ENCODE measurements at regions not wholly inside any gene's neighbourhood (a gene's known extent, or its start where the extent isn't known, plus 50 kb on each side); places are given as distances from the start of the nearest gene placed in this dataset.

DNA sequence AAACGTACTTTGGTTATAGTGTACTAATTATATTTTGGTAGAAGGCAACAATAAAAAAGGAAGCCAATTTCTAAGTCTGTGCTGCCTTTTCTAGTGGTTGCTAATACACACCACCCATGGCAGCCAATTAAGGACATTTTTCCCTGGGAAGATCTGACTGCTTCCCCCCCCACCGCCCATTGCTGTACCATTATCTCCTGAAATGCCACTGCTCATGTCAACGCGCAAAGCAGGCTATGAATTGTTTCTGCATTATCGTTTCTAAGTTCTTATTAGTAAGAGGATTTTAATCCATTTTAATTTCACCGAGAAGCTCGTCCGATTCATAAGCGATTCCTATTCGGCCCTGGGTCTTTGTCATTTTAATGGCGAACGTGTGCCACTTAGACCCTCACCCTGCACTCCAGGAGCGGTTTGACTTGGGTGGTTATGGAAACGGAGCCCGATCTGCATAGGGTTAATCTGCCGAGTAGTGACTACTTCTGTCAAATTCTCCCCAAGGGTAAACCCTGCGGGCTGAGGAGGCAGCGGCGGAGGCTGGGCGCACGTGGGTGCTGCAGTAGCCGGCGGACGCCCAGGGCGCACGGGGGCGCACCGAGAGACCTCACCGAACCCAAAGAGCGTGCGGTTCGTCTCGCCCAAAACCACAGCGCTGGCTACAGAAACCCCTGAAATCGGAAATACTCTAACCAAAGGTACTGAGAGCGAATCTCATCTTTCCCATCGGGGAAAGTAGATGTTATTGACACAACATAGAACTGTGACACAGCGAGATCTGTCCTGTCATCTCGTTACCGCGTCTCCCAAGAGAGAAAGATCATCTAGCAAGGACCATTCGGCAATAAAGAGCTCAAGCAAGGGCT lies 55.8 kb upstream of the SHC3 start:
- peak; percentile 36 for ATAC-seq
- Mint-ChIP-seq H3K27ac (no peak overlapping the region), H3K27me3 (peaks cover 45% of the 10 kb centered on the region), H3K4me1 (peaks cover 11% of the 10 kb centered on the region), H3K4me3 (peak overlapping the region; percentile 5), H3K36me3 (ENCODE audit: low read depth) (no peaks in the 10 kb centered on the region)
- no peaks in the 10 kb centered on the region for H3K9me3 ChIP-seq (ENCODE audit: control insufficient read depth, low read length, poor library complexity, severe bottlenecking)
- DNase-seq, result no peak

- no peak for DNase-seq
- Mint-ChIP-seq H3K27ac (no peak overlapping the region), H3K36me3 (ENCODE audit: low read depth) (peaks cover 2% of the 10 kb centered on the region), H3K4me1 (peaks cover 11% of the 10 kb centered on the region), H3K4me3 (no peak overlapping the region), H3K27me3 (peaks cover 56% of the 10 kb centered on the region)
- H3K9me3 ChIP-seq (ENCODE audit: control insufficient read depth, low read length, poor library complexity, severe bottlenecking), result no peaks in the 10 kb centered on the region
- no peak for ATAC-seq
These were observed 58.4 kb upstream of the SHC3 start for GRCh38 chr9:89236955-89237573.

GRCh38 chr9:89238424-89238823 lies 59.8 kb upstream of the SHC3 start:
- peaks cover 66% of the 10 kb centered on the region for H3K27me3 Mint-ChIP-seq
- peaks cover 11% of the 10 kb centered on the region for H3K4me1 Mint-ChIP-seq
- DNase-seq (no peak), ATAC-seq (no peak)
- no peak overlapping the region for H3K4me3 Mint-ChIP-seq
- H3K36me3 Mint-ChIP-seq (ENCODE audit: low read depth), result peaks cover 2% of the 10 kb centered on the region
- H3K27ac Mint-ChIP-seq, result no peak overlapping the region
- no peaks in the 10 kb centered on the region for H3K9me3 ChIP-seq (ENCODE audit: control insufficient read depth, low read length, poor library complexity, severe bottlenecking)

GRCh38 chr9:89243296-89244061 lies 64.9 kb upstream of the SHC3 start:
- H3K27me3 Mint-ChIP-seq, result peaks cover 30% of the 10 kb centered on the region
- H3K4me3 Mint-ChIP-seq, result no peak overlapping the region
- no peak for ATAC-seq
- no peak overlapping the region for H3K27ac Mint-ChIP-seq
- peaks cover 2% of the 10 kb centered on the region for H3K36me3 Mint-ChIP-seq (ENCODE audit: low read depth)
- H3K9me3 ChIP-seq (ENCODE audit: control insufficient read depth, low read length, poor library complexity, severe bottlenecking), result no peaks in the 10 kb centered on the region
- no peak for DNase-seq
- H3K4me1 Mint-ChIP-seq, result peaks cover 2% of the 10 kb centered on the region

GRCh38 chr9:89246840-89247239 lies 64.2 kb upstream of the CKS2 start:
- ATAC-seq (no peak), DNase-seq (no peak)
- H3K4me1 Mint-ChIP-seq, result peaks cover 2% of the 10 kb centered on the region
- H3K36me3 Mint-ChIP-seq (ENCODE audit: low read depth), result no peaks in the 10 kb centered on the region
- H3K27ac Mint-ChIP-seq, result no peak overlapping the region
- no peak overlapping the region for H3K4me3 Mint-ChIP-seq
- no peaks in the 10 kb centered on the region for H3K9me3 ChIP-seq (ENCODE audit: control insufficient read depth, low read length, poor library complexity, severe bottlenecking)
- peaks cover 11% of the 10 kb centered on the region for H3K27me3 Mint-ChIP-seq

GRCh38 chr9:89247431-89248353 lies 63.3 kb upstream of the CKS2 start:
- Mint-ChIP-seq H3K4me1 (peaks cover 2% of the 10 kb centered on the region), H3K36me3 (ENCODE audit: low read depth) (no peaks in the 10 kb centered on the region), H3K27ac (no peak overlapping the region), H3K4me3 (no peak overlapping the region), H3K27me3 (peaks cover 6% of the 10 kb centered on the region)
- no peaks in the 10 kb centered on the region for H3K9me3 ChIP-seq (ENCODE audit: control insufficient read depth, low read length, poor library complexity, severe bottlenecking)
- ATAC-seq (no peak), DNase-seq (no peak)

GRCh38 chr9:89249001-89249400 lies 62.0 kb upstream of the CKS2 start:
- Mint-ChIP-seq H3K27me3 (no peaks in the 10 kb centered on the region), H3K4me1 (peaks cover 2% of the 10 kb centered on the region), H3K36me3 (ENCODE audit: low read depth) (no peaks in the 10 kb centered on the region), H3K27ac (no peak overlapping the region), H3K4me3 (no peak overlapping the region)
- no peaks in the 10 kb centered on the region for H3K9me3 ChIP-seq (ENCODE audit: control insufficient read depth, low read length, poor library complexity, severe bottlenecking)
- ATAC-seq, result no peak
- no peak for DNase-seq

GRCh38 chr9:89252651-89253267 lies 58.2 kb upstream of the CKS2 start:
- Mint-ChIP-seq H3K27ac (no peak overlapping the region), H3K4me1 (no peaks in the 10 kb centered on the region), H3K36me3 (ENCODE audit: low read depth) (no peaks in the 10 kb centered on the region), H3K27me3 (no peaks in the 10 kb centered on the region), H3K4me3 (no peak overlapping the region)
- ATAC-seq (no peak), DNase-seq (no peak)
- H3K9me3 ChIP-seq (ENCODE audit: control insufficient read depth, low read length, poor library complexity, severe bottlenecking), result no peaks in the 10 kb centered on the region

DNA sequence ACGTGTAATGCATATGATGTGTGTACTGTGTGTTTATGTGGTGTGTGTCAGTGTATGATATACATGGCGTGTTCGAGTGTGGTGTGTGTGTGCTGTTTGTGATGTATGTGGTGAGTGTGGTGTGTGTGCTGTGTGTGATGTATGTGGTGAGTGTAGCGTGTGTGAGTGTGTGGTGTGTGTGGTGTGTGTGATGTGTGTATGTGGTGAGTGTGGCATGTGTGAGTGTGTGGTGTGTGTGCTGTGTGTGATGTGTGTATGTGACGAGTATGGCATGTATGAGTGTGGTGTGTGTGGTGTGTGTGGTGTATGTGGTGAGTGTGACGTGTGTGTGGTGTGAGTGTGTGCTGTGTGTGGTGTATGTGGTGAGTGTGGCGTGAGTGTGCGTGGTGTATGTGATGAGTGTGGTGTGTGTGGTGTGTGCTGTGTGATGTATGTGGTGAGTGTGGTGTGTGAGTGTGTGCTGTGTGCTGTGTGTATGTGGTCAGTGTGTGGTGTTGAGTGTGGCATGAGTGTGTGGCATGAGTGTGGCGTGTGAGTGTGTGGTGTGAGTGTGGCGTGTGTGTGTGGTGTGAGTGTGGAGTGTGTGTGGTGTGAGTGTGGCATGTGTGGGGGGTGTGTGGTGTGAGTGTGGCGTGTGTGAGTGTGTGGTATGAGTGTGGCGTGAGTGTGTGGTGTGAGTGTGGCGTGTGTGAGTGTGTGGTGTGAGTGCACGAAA lies 56.8 kb upstream of the CKS2 start:
- DNase-seq (no peak), ATAC-seq (no peak)
- no peaks in the 10 kb centered on the region for H3K36me3 Mint-ChIP-seq (ENCODE audit: low read depth)

DNA sequence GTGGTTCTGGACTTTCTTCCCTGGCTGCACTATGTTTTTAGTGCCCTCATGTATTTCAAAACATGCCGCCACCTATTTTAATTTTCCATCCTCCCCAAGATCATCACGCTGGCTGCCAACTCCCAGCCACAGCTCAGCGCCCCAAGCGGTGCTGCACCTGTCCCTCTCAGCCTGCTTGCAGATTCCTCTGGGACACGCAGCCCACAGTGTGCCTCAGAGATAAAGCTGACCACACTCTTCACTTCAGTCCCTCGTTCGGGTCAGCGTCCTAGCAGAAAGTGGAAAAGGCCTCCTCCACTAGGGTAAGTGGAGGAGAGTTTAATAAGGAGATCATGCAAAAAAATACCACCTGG lies 56.2 kb upstream of the CKS2 start:
- no peaks in the 10 kb centered on the region for H3K4me1 Mint-ChIP-seq
- H3K27me3 Mint-ChIP-seq, result no peaks in the 10 kb centered on the region
- no peak overlapping the region for H3K4me3 Mint-ChIP-seq
- ATAC-seq (no peak), DNase-seq (no peak)
- no peaks in the 10 kb centered on the region for H3K9me3 ChIP-seq (ENCODE audit: control insufficient read depth, low read length, poor library complexity, severe bottlenecking)
- no peaks in the 10 kb centered on the region for H3K36me3 Mint-ChIP-seq (ENCODE audit: low read depth)
- H3K27ac Mint-ChIP-seq, result no peak overlapping the region

More for the DNA sequence above, 56.8 kb upstream of the CKS2 start:
- Mint-ChIP-seq H3K27me3 (no peaks in the 10 kb centered on the region), H3K4me3 (no peak overlapping the region), H3K4me1 (no peaks in the 10 kb centered on the region), H3K27ac (no peak overlapping the region)
- no peaks in the 10 kb centered on the region for H3K9me3 ChIP-seq (ENCODE audit: control insufficient read depth, low read length, poor library complexity, severe bottlenecking)

GRCh38 chr9:89256225-89256624 lies 54.8 kb upstream of the CKS2 start:
- H3K9me3 ChIP-seq (ENCODE audit: control insufficient read depth, low read length, poor library complexity, severe bottlenecking), result no peaks in the 10 kb centered on the region
- Mint-ChIP-seq H3K36me3 (ENCODE audit: low read depth) (no peaks in the 10 kb centered on the region), H3K27ac (no peak overlapping the region), H3K4me1 (no peaks in the 10 kb centered on the region), H3K27me3 (no peaks in the 10 kb centered on the region), H3K4me3 (no peak overlapping the region)
- DNase-seq (no peak), ATAC-seq (no peak)

DNA sequence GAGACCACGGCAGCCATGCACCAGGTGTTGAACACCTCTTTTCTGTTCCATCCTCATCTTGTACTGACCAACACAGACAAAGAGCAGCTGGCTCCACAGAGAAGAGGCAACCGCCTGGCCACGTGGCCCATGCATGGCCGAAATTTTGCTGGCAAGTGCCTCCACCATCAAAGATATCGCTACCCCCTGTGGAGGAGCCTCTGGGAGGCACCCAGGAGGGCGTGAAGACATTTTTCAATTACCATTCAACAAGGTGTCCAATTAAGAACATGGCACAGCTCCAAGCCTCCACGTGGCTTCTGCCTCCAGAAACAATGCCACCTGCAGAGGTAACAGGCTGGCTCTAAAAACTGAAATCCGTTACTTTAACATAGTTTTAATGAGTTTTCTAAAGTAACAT lies 54.4 kb upstream of the CKS2 start:
- Mint-ChIP-seq H3K4me3 (no peak overlapping the region), H3K27me3 (no peaks in the 10 kb centered on the region), H3K27ac (no peak overlapping the region), H3K4me1 (no peaks in the 10 kb centered on the region), H3K36me3 (ENCODE audit: low read depth) (no peaks in the 10 kb centered on the region)
- no peak for DNase-seq
- ATAC-seq, result no peak
- no peaks in the 10 kb centered on the region for H3K9me3 ChIP-seq (ENCODE audit: control insufficient read depth, low read length, poor library complexity, severe bottlenecking)

Measured in T-helper 17 cell (primary cell).